Activated CD8-positive, alpha-beta memory T cell treated with anti-CD3 and anti-CD28 coated beads for 36 hours (primary cell): ENCODE measurements at regions not wholly inside any gene's neighbourhood (a gene's known extent, or its start where the extent isn't known, plus 50 kb on each side); places are given as distances from the start of the nearest gene placed in this dataset.

ENCODE experiments used
- CTCF ChIA-PET: fragments of 350-600 bp; sonication (Branson Sonifier 250); formaldehyde crosslinking; loops from one replicate; lab custom pipeline; 2021; ENCODE audit warnings: antibody characterized with exemption; lab: Charles Lee
- POLR2A ChIA-PET: fragments of 350-600 bp; sonication (Branson Sonifier 250); formaldehyde crosslinking; loops from one replicate; lab custom pipeline; 2021; ENCODE audit warnings: antibody characterized with exemption; lab: Charles Lee

GRCh38 chr5:38710627-38711026 lies 135.2 kb upstream of the OSMR start:
- CTCF ChIA-PET: no interaction called here
- POLR2A ChIA-PET: no interaction called here

GRCh38 chr5:38712391-38712790 lies 133.4 kb upstream of the OSMR start:
- ChIA-PET CTCF (no interaction called here), POLR2A (no interaction called here)

GRCh38 chr5:38714240-38714639 lies 131.6 kb upstream of the OSMR start:
- ChIA-PET POLR2A (no interaction called here), CTCF (no interaction called here)

- POLR2A ChIA-PET: no interaction called here
- CTCF ChIA-PET: no interaction called here
Observed at GRCh38 chr5:38714703-38715355, 131.0 kb upstream of the OSMR start.

GRCh38 chr5:38715696-38716095 lies 130.1 kb upstream of the OSMR start:
- POLR2A ChIA-PET: no interaction called here
- CTCF ChIA-PET: no interaction called here

GRCh38 chr5:38716516-38716915 lies 129.3 kb upstream of the OSMR start:
- POLR2A ChIA-PET: no interaction called here

GRCh38 chr5:38718771-38719391 lies 126.9 kb upstream of the OSMR start:
- ChIA-PET POLR2A (no interaction called here), CTCF (no interaction called here)

More at GRCh38 chr5:38716516-38716915, 129.3 kb upstream of the OSMR start:
- CTCF ChIA-PET: no interaction called here

GRCh38 chr5:38719403-38719802 lies 126.4 kb upstream of the OSMR start:
- POLR2A ChIA-PET: no interaction called here
- CTCF ChIA-PET: no interaction called here

- ChIA-PET CTCF (no interaction called here), POLR2A (no interaction called here)
Observed at GRCh38 chr5:38719916-38720315, 125.9 kb upstream of the OSMR start.

- ChIA-PET POLR2A (no interaction called here), CTCF (no interaction called here)
Observed at GRCh38 chr5:38720554-38721361, 125.1 kb upstream of the OSMR start.

- CTCF ChIA-PET: no interaction called here
- POLR2A ChIA-PET: no interaction called here
Observed at GRCh38 chr5:38722918-38723317, 122.9 kb upstream of the OSMR start.

- ChIA-PET POLR2A (no interaction called here), CTCF (no interaction called here)
Observed at GRCh38 chr5:38723426-38723825, 122.4 kb upstream of the OSMR start.

- POLR2A ChIA-PET: no interaction called here
- CTCF ChIA-PET: no interaction called here
Observed at GRCh38 chr5:38724301-38725030, 121.3 kb upstream of the OSMR start.

GRCh38 chr5:38725371-38725865 lies 120.4 kb upstream of the OSMR start:
- ChIA-PET POLR2A (no interaction called here), CTCF (no interaction called here)

GRCh38 chr5:38726279-38726678 lies 119.5 kb upstream of the OSMR start:
- CTCF ChIA-PET: no interaction called here
- POLR2A ChIA-PET: no interaction called here

GRCh38 chr5:38728029-38728428 lies 117.8 kb upstream of the OSMR start:
- POLR2A ChIA-PET: no interaction called here

GRCh38 chr5:38731461-38731860 lies 114.4 kb upstream of the OSMR start:
- CTCF ChIA-PET: no interaction called here
- POLR2A ChIA-PET: no interaction called here

More at GRCh38 chr5:38728029-38728428, 117.8 kb upstream of the OSMR start:
- CTCF ChIA-PET: no interaction called here

- CTCF ChIA-PET: no interaction called here
- POLR2A ChIA-PET: no interaction called here
Observed at GRCh38 chr5:38734353-38734752, 111.5 kb upstream of the OSMR start.

- ChIA-PET CTCF (no interaction called here), POLR2A (no interaction called here)
Observed at GRCh38 chr5:38736089-38736488, 109.7 kb upstream of the OSMR start.

- POLR2A ChIA-PET: no interaction called here
- CTCF ChIA-PET: no interaction called here
Observed at GRCh38 chr5:38737976-38738375, 107.8 kb upstream of the OSMR start.
